NCI-H446 (cell line): ENCODE measurements at regions not wholly inside any gene's neighbourhood (a gene's known extent, or its start where the extent isn't known, plus 50 kb on each side); places are given as distances from the start of the nearest gene placed in this dataset.

Experiments
- DNase-seq, 2 experiments: peaks; one replicate each; lab custom pipeline; 2025; lab: John Stamatoyannopoulos, UW

- no peak for DNase-seq
Measured at GRCh38 chr20:24181151-24181550, 192.6 kb upstream of the GGTLC1 start.

- DNase-seq = no peak
Measured at GRCh38 chr20:24169256-24169655, 180.7 kb upstream of the GGTLC1 start.

GRCh38 chr20:24166412-24166811, 177.8 kb upstream of the GGTLC1 start:
- DNase-seq = no peak

- no peak for DNase-seq
Measured at GRCh38 chr20:24166123-24166381, 177.5 kb upstream of the GGTLC1 start.

GRCh38 chr20:24165301-24166122, 176.9 kb upstream of the GGTLC1 start:
- no peak for DNase-seq

- no peak for DNase-seq
Measured at GRCh38 chr20:24164360-24164759, 175.8 kb upstream of the GGTLC1 start.

- DNase-seq = no peak
Measured at GRCh38 chr20:24163506-24163905, 174.9 kb upstream of the GGTLC1 start.

GRCh38 chr20:24160563-24161281, 172.1 kb upstream of the GGTLC1 start:
- DNase-seq = peak; percentile 23 to 70

GRCh38 chr20:24158281-24158680, 169.7 kb upstream of the GGTLC1 start:
- DNase-seq = peak; percentile 84 to 92

- DNase-seq = no peak
Measured at GRCh38 chr20:24157213-24157612, 168.6 kb upstream of the GGTLC1 start.

GRCh38 chr20:24153101-24154040, 164.8 kb upstream of the GGTLC1 start:
- DNase-seq = peak; percentile 3 to 48

- no peak for DNase-seq
Measured at GRCh38 chr20:24151621-24152294, 163.2 kb upstream of the GGTLC1 start.

- no peak for DNase-seq
Measured at GRCh38 chr20:24150406-24150805, 161.8 kb upstream of the GGTLC1 start.

GRCh38 chr20:24149881-24150307, 161.3 kb upstream of the GGTLC1 start:
- no peak for DNase-seq

GRCh38 chr20:24149175-24149574, 160.6 kb upstream of the GGTLC1 start:
- no peak for DNase-seq

GRCh38 chr20:24148372-24148771, 159.8 kb upstream of the GGTLC1 start:
- no peak for DNase-seq

- DNase-seq = no peak
Measured at GRCh38 chr20:24147961-24148360, 159.4 kb upstream of the GGTLC1 start.

GRCh38 chr20:24147479-24147878, 158.9 kb upstream of the GGTLC1 start:
- no peak for DNase-seq

GRCh38 chr20:24146231-24146634, 157.7 kb upstream of the GGTLC1 start:
- DNase-seq = no peak

GRCh38 chr20:24144371-24144770, 155.8 kb upstream of the GGTLC1 start:
- no peak for DNase-seq

GRCh38 chr20:24141111-24141510, 152.5 kb upstream of the GGTLC1 start:
- DNase-seq = no peak

GRCh38 chr20:24139846-24140245, 151.3 kb upstream of the GGTLC1 start:
- no peak for DNase-seq
